Sigmoid colon (tissue), 6 donors: ENCODE measurements at regions not wholly inside any gene's neighbourhood (a gene's known extent, or its start where the extent isn't known, plus 50 kb on each side); places are given as distances from the start of the nearest gene placed in this dataset.
"Not testable (repeated sequence)": the region's sequence is repeated elsewhere in the genome, so short reads cannot be mapped to it uniquely, and the experiment has no call there.

Experiments used
- DNase-seq: peaks from one replicate; pipeline ENCODE4 v3.0.0-alpha.2; 2019
- H3K27ac ChIP-seq, 4 donors: fragments of 200-600 bp; sonication (generic); one replicate each; pipeline ENCODE4 v1.5.1; 2016 to 2019; ENCODE audit warnings: mild to moderate bottlenecking in 1 of 4
- H3K27me3 ChIP-seq, 3 donors: fragments of 200-600 bp; sonication (generic); one replicate each; pipeline ENCODE4 v1.5.1; 2019; ENCODE audit warnings: mild to moderate bottlenecking in 1 of 3
- H3K36me3 ChIP-seq, 4 donors: fragments of 200-600 bp; sonication (generic); one replicate each; pipeline ENCODE4 v1.5.1; 2016 to 2019
- H3K4me1 ChIP-seq, 4 donors: fragments of 200-600 bp; sonication (generic); one replicate each; pipeline ENCODE4 v1.5.1; 2017 to 2019
- H3K4me3 ChIP-seq, 4 donors: fragments of 200-600 bp; sonication (generic); one replicate each; pipeline ENCODE4 v1.5.1; 2017 to 2019; ENCODE audit warnings: mild to moderate bottlenecking in 2 of 4, moderate library complexity in 1 of 4
- H3K9me3 ChIP-seq, 4 donors: fragments of 200-600 bp in 3 of 4; sonication (generic) in 3 of 4; one replicate each; pipeline versions ENCODE4 v1.5.1 to v1.6.1; 2013 to 2019
- CTCF ChIP-seq, 4 experiments: fragments of 450-650 bp in 3 of 4; fragments of 200-600 bp in 1 of 4; IDR thresholded peaks; one replicate each; pipeline ENCODE4 v1.5.1; 2016 to 2019; ENCODE audit warnings: antibody characterized with exemption in 4 of 4, mild to moderate bottlenecking in 3 of 4, moderate library complexity in 2 of 4
- EP300 ChIP-seq, 4 donors: sonication (generic); formaldehyde crosslinking; IDR thresholded peaks; one replicate each; pipeline ENCODE4 v1.6.1; 2017; ENCODE audit warnings: antibody characterized with exemption in 4 of 4
- POLR2A ChIP-seq, 2 donors: fragments of 450-650 bp; IDR thresholded peaks; one replicate each; pipeline ENCODE4 v1.6.1; 2016; ENCODE audit warnings: antibody characterized with exemption in 2 of 2, mild to moderate bottlenecking in 2 of 2, moderate library complexity in 2 of 2
- POLR2AphosphoS5 ChIP-seq, 4 donors: sonication (generic); formaldehyde crosslinking; IDR thresholded peaks; one replicate each; pipeline ENCODE4 v1.6.1; 2017; ENCODE audit warnings: antibody characterized with exemption in 4 of 4
- WGBS, 2 donors: extraction: QIAGEN DNeasy Blood & Tissue Kit; methylation state at CpG; one replicate each; pipeline ENCODE4 v1.1.7; 2013; 5-methylcytosine and 5-hydroxymethylcytosine counted together
- intact Hi-C: fragments of 100-400 bp; cut with DNase I; formaldehyde crosslinking; loops from one replicate; pipeline ENCODE4 v1.15.1; 2023
- donor health status: healthy with polysubstance abuse.
- donor health status: healthy.

- DNase-seq: no peak
- TF ChIP-seq CTCF (IDR thresholded peaks at IDR 0.05) (no peak), POLR2A (IDR thresholded peaks at IDR 0.05) (no peak), POLR2AphosphoS5 (IDR thresholded peaks at IDR 0.05) (no peak), EP300 (IDR thresholded peaks at IDR 0.05) (no peak)
- 78 to 81% methylated on average over 10 of the region's 10 CpGs for WGBS, 2 donors
Observed at GRCh38 chr10:120103738-120104560, 211.4 kb downstream of the SEC23IP start.

DNA sequence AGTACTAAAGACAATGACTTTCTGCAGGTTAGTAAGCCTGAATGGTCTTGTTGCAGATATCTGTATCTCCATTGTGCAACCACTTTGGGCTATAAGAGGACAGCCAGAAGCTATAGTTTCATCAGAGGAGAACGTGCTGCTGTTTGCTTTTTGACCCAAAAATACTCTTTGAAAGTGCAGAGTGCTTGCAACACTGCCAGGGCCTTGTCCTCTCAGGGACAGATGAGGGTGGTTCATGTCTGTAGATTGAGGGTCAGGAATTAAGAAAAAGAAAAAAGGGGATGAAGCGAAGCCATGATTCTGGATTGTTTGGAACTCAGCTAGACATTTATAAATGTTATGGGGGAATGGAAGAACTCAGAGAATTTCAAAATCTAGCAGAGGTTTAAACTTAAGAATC lies 212.5 kb downstream of the SEC23IP start:
- Histone ChIP-seq H3K4me1 (no peaks in the 10 kb centered on the region), H3K9me3 (no peaks in the 10 kb centered on the region), H3K27me3 (no peaks in the 10 kb centered on the region), H3K36me3 (no peaks in the 10 kb centered on the region), H3K27ac (no peak overlapping the region), H3K4me3 (no peak overlapping the region)
- intact Hi-C loops: no loop called here
- WGBS, 2 donors: 74 to 79% methylated on average over 2 of the region's 2 CpGs
- no peak for TF ChIP-seq EP300 (IDR thresholded peaks at IDR 0.05)
- TF ChIP-seq POLR2AphosphoS5 (IDR thresholded peaks at IDR 0.05): no peak
- no peak for TF ChIP-seq POLR2A (IDR thresholded peaks at IDR 0.05)
- no peak for TF ChIP-seq CTCF (IDR thresholded peaks at IDR 0.05)
- DNase-seq: no peak

More at GRCh38 chr10:120103738-120104560, 211.4 kb downstream of the SEC23IP start:
- H3K36me3 ChIP-seq: no peaks in the 10 kb centered on the region
- intact Hi-C loops: no loop called here
- no peak overlapping the region for H3K4me3 ChIP-seq
- H3K4me1 ChIP-seq: no peaks in the 10 kb centered on the region
- no peak overlapping the region for H3K27ac ChIP-seq
- no peaks in the 10 kb centered on the region for H3K9me3 ChIP-seq
- no peaks in the 10 kb centered on the region for H3K27me3 ChIP-seq

GRCh38 chr10:120105492-120105891 lies 213.0 kb downstream of the SEC23IP start:
- Histone ChIP-seq H3K27me3 (no peaks in the 10 kb centered on the region), H3K4me1 (no peaks in the 10 kb centered on the region), H3K27ac (no peak overlapping the region), H3K4me3 (no peak overlapping the region), H3K9me3 (no peaks in the 10 kb centered on the region), H3K36me3 (no peaks in the 10 kb centered on the region)
- 66 to 93% methylated on average over 1 of the region's 1 CpG for WGBS, 2 donors
- intact Hi-C loops: no loop called here
- TF ChIP-seq POLR2A (IDR thresholded peaks at IDR 0.05) (no peak), EP300 (IDR thresholded peaks at IDR 0.05) (no peak), CTCF (IDR thresholded peaks at IDR 0.05) (no peak), POLR2AphosphoS5 (IDR thresholded peaks at IDR 0.05) (no peak)
- DNase-seq: no peak

- Histone ChIP-seq H3K36me3 (no peaks in the 10 kb centered on the region), H3K4me1 (no peaks in the 10 kb centered on the region), H3K9me3 (no peaks in the 10 kb centered on the region), H3K4me3 (no peak overlapping the region), H3K27ac (no peak overlapping the region), H3K27me3 (no peaks in the 10 kb centered on the region)
- DNase-seq: no peak
- WGBS, 2 donors: 84 to 89% methylated on average over 3 of the region's 3 CpGs
- TF ChIP-seq POLR2AphosphoS5 (IDR thresholded peaks at IDR 0.05): no peak
- TF ChIP-seq POLR2A (IDR thresholded peaks at IDR 0.05): no peak
- no peak for TF ChIP-seq EP300 (IDR thresholded peaks at IDR 0.05)
- no peak for TF ChIP-seq CTCF (IDR thresholded peaks at IDR 0.05)
- intact Hi-C loops: no loop called here
Observed at GRCh38 chr10:120108916-120109315, 216.4 kb downstream of the SEC23IP start.

DNA sequence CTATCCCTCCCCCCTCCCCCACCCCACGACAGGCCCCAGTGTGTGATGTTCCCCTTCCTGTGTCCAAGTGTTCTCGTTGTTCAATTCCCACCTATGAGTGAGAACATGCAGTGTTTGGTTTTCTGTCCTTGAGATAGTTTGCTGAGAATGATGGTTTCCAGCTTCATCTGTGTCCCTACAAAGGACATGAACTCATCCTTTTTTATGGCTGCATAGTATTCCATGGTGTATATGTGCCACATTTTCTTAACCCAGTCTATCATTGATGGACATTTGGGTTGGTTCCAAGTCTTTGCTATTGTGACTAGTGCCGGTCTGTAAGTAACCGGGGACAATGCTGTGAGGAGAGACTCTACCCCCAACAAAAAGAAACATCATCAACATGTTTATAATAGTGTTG lies 217.2 kb downstream of the SEC23IP start:
- H3K4me3 ChIP-seq, DNase-seq, H3K9me3 ChIP-seq, H3K27ac ChIP-seq, H3K36me3 ChIP-seq, H3K4me1 ChIP-seq, intact Hi-C loops, H3K27me3 ChIP-seq: not testable (repeated sequence)
- 86 to 93% methylated on average over 4 of the region's 4 CpGs for WGBS, 2 donors
